ENCODE measurements at regions not wholly inside any gene's neighbourhood (a gene's known extent, or its start where the extent isn't known, plus 50 kb on each side); places are given as distances from the start of the nearest gene placed in this dataset.

GRCh38 chr1:187326557-187326956 lies 497.8 kb downstream of the PLA2G4A start:
- WGBS, 2 donors: 78 to 97% methylated on average over 1 of the region's 1 CpG
- TF ChIP-seq POLR2A (IDR thresholded peaks at IDR 0.05): no peak
- TF ChIP-seq POLR2AphosphoS5 (IDR thresholded peaks at IDR 0.05): no peak
- TF ChIP-seq EP300 (IDR thresholded peaks at IDR 0.05): no peak
- no peak for TF ChIP-seq CTCF (IDR thresholded peaks at IDR 0.05)
- intact Hi-C loops (cut with DNase I): no loop called here

GRCh38 chr1:187336441-187337168 lies 507.9 kb downstream of the PLA2G4A start:
- no peaks in the 10 kb centered on the region for H3K4me1 ChIP-seq
- no peak overlapping the region for H3K4me3 ChIP-seq
- no peak overlapping the region for H3K27ac ChIP-seq
- WGBS, 2 donors: 65 to 79% methylated on average over 2 of the region's 2 CpGs
- peaks cover 0 to 3% (median 0%) of the 10 kb centered on the region in 4 donors for H3K9me3 ChIP-seq
- no peaks in the 10 kb centered on the region for H3K27me3 ChIP-seq
- no peak for TF ChIP-seq POLR2AphosphoS5 (IDR thresholded peaks at IDR 0.05)
- TF ChIP-seq EP300 (IDR thresholded peaks at IDR 0.05): no peak
- no peak for TF ChIP-seq CTCF (IDR thresholded peaks at IDR 0.05)
- TF ChIP-seq POLR2A (IDR thresholded peaks at IDR 0.05): no peak
- H3K36me3 ChIP-seq: no peaks in the 10 kb centered on the region
- DNase-seq: no peak
- intact Hi-C loops (cut with DNase I): no loop called here

More at GRCh38 chr1:187326557-187326956, 497.8 kb downstream of the PLA2G4A start:
- H3K9me3 ChIP-seq: no peaks in the 10 kb centered on the region
- H3K27ac ChIP-seq: no peak overlapping the region
- no peak overlapping the region for H3K4me3 ChIP-seq
- peaks cover 0 to 13% (median 0%) of the 10 kb centered on the region in 4 donors for H3K4me1 ChIP-seq
- DNase-seq: no peak
- no peaks in the 10 kb centered on the region for H3K27me3 ChIP-seq
- H3K36me3 ChIP-seq: no peaks in the 10 kb centered on the region

GRCh38 chr1:187338762-187339412 lies 510.1 kb downstream of the PLA2G4A start:
- no peaks in the 10 kb centered on the region for H3K27me3 ChIP-seq
- H3K4me3 ChIP-seq: no peak overlapping the region
- H3K27ac ChIP-seq: no peak overlapping the region
- no peaks in the 10 kb centered on the region for H3K36me3 ChIP-seq
- TF ChIP-seq EP300 (IDR thresholded peaks at IDR 0.05) (no peak), CTCF (IDR thresholded peaks at IDR 0.05) (no peak), POLR2A (IDR thresholded peaks at IDR 0.05) (no peak), POLR2AphosphoS5 (IDR thresholded peaks at IDR 0.05) (no peak)
- intact Hi-C loops (cut with DNase I): no loop called here
- no peaks in the 10 kb centered on the region for H3K4me1 ChIP-seq
- H3K9me3 ChIP-seq: peaks cover 0 to 3% (median 0%) of the 10 kb centered on the region in 4 donors
- no peak for DNase-seq

- H3K4me3 ChIP-seq: no peak overlapping the region
- H3K36me3 ChIP-seq: no peaks in the 10 kb centered on the region
- WGBS, 2 donors: 31 to 54% methylated on average over 5 of the region's 5 CpGs
- H3K27ac ChIP-seq: no peak overlapping the region
- no peaks in the 10 kb centered on the region for H3K27me3 ChIP-seq
- H3K4me1 ChIP-seq: no peaks in the 10 kb centered on the region
- intact Hi-C loops (cut with DNase I): no loop called here
- no peak for TF ChIP-seq CTCF (IDR thresholded peaks at IDR 0.05)
- TF ChIP-seq POLR2AphosphoS5 (IDR thresholded peaks at IDR 0.05): no peak
- no peak for TF ChIP-seq EP300 (IDR thresholded peaks at IDR 0.05)
- TF ChIP-seq POLR2A (IDR thresholded peaks at IDR 0.05): no peak
- no peak for DNase-seq
- no peaks in the 10 kb centered on the region for H3K9me3 ChIP-seq
Observed at GRCh38 chr1:187342495-187342894, 513.7 kb downstream of the PLA2G4A start.

All from sigmoid colon (tissue), 6 donors.